Stimulated activated naive B cell treated with anti-CD40 and anti-IgM and Interleukin-4, amounts not matched to agents 10 μg/mL and 1 μg/mL and 100 μg/mL, for 72 hours (primary cell): ENCODE measurements at regions not wholly inside any gene's neighbourhood (a gene's known extent, or its start where the extent isn't known, plus 50 kb on each side); places are given as distances from the start of the nearest gene placed in this dataset.

Source experiments
- ATAC-seq, 2 donors: fragments of 150-1000 bp; cut with Tn5 transposase; replicated peaks; 2 replicates each; pipeline ENCODE4 v1.10.0; 2021; ENCODE audit warnings: moderate library complexity in 1 of 2
- DNase-seq: peaks from one replicate; pipeline ENCODE4 v3.0.0; 2021
- H3K27ac Mint-ChIP-seq: one replicate; pipeline ENCODE4 v1.8.0; 2022; ENCODE audit warnings: mild to moderate bottlenecking, mixed read lengths
- H3K27me3 Mint-ChIP-seq, 2 donors: one replicate each; pipeline ENCODE4 v1.8.0; 2022; ENCODE audit warnings: mixed read lengths in 2 of 2
- H3K36me3 Mint-ChIP-seq, 2 donors: one replicate each; pipeline ENCODE4 v1.8.0; 2022; ENCODE audit warnings: mixed read lengths in 2 of 2, mild to moderate bottlenecking in 1 of 2
- H3K4me1 Mint-ChIP-seq, 2 donors: one replicate each; pipeline ENCODE4 v1.8.0; 2022; ENCODE audit warnings: mixed read lengths in 2 of 2, mild to moderate bottlenecking in 1 of 2
- H3K4me3 Mint-ChIP-seq, 2 donors: one replicate each; pipeline ENCODE4 v1.8.0; 2022; ENCODE audit warnings: mild to moderate bottlenecking in 2 of 2, mixed read lengths in 2 of 2, moderate library complexity in 1 of 2
- H3K9me3 Mint-ChIP-seq, 2 donors: one replicate each; pipeline ENCODE4 v1.8.0; 2022; ENCODE audit warnings: mixed read lengths in 2 of 2, mild to moderate bottlenecking in 1 of 2

- no peak for ATAC-seq
- Mint-ChIP-seq H3K4me3 (no peak overlapping the region), H3K36me3 (peaks cover 0 to 10% of the 10 kb centered on the region in 2 donors), H3K4me1 (peaks cover 3 to 30% of the 10 kb centered on the region in 2 donors), H3K27me3 (no peaks in the 10 kb centered on the region), H3K27ac (no peak overlapping the region), H3K9me3 (no peaks in the 10 kb centered on the region)
- no peak for DNase-seq
Observed at GRCh38 chr7:18369011-18369410, 126.5 kb upstream of the HDAC9 start.

GRCh38 chr7:18370633-18371032, 124.9 kb upstream of the HDAC9 start:
- ATAC-seq = no peak
- Mint-ChIP-seq H3K27me3 (no peaks in the 10 kb centered on the region), H3K9me3 (no peaks in the 10 kb centered on the region), H3K36me3 (peaks cover 0 to 10% of the 10 kb centered on the region in 2 donors), H3K4me3 (no peak overlapping the region), H3K27ac (no peak overlapping the region), H3K4me1 (peaks cover 0 to 20% of the 10 kb centered on the region in 2 donors)
- no peak for DNase-seq

- peaks cover 3 to 15% of the 10 kb centered on the region in 2 donors for H3K4me1 Mint-ChIP-seq
- DNase-seq (no peak), ATAC-seq (no peak)
- H3K27me3 Mint-ChIP-seq = no peaks in the 10 kb centered on the region
- H3K9me3 Mint-ChIP-seq = peaks cover 0 to 1% of the 10 kb centered on the region in 2 donors
- no peak overlapping the region for H3K27ac Mint-ChIP-seq
- no peaks in the 10 kb centered on the region for H3K36me3 Mint-ChIP-seq
- no peak overlapping the region for H3K4me3 Mint-ChIP-seq
Observed at GRCh38 chr7:18378989-18379605, 116.5 kb upstream of the HDAC9 start.

- Mint-ChIP-seq H3K9me3 (peaks cover 0 to 1% of the 10 kb centered on the region in 2 donors), H3K4me1 (peaks cover 14 to 34% of the 10 kb centered on the region in 2 donors), H3K36me3 (no peaks in the 10 kb centered on the region), H3K27ac (no peak overlapping the region), H3K4me3 (no peak overlapping the region), H3K27me3 (no peaks in the 10 kb centered on the region)
- DNase-seq = no peak
- ATAC-seq = no peak
Observed at GRCh38 chr7:18384491-18385143, 110.9 kb upstream of the HDAC9 start.

GRCh38 chr7:18386607-18387006, 108.9 kb upstream of the HDAC9 start:
- Mint-ChIP-seq H3K27ac (no peak overlapping the region), H3K4me3 (no peak overlapping the region), H3K36me3 (no peaks in the 10 kb centered on the region), H3K27me3 (no peaks in the 10 kb centered on the region), H3K4me1 (peaks cover 27 to 52% of the 10 kb centered on the region in 2 donors), H3K9me3 (peaks cover 0 to 1% of the 10 kb centered on the region in 2 donors)
- DNase-seq (no peak), ATAC-seq (no peak)

- Mint-ChIP-seq H3K27me3 (no peaks in the 10 kb centered on the region), H3K27ac (no peak overlapping the region), H3K4me1 (peaks cover 30 to 57% of the 10 kb centered on the region in 2 donors), H3K36me3 (no peaks in the 10 kb centered on the region), H3K4me3 (no peak overlapping the region), H3K9me3 (peaks cover 0 to 1% of the 10 kb centered on the region in 2 donors)
- DNase-seq (no peak), ATAC-seq (no peak)
Observed at GRCh38 chr7:18387191-18387735, 108.3 kb upstream of the HDAC9 start.

GRCh38 chr7:18390535-18390907, 105.0 kb upstream of the HDAC9 start:
- ATAC-seq (peak; percentile 38 to 39), DNase-seq (no peak)
- Mint-ChIP-seq H3K36me3 (peaks cover 0 to 4% of the 10 kb centered on the region in 2 donors), H3K27me3 (no peaks in the 10 kb centered on the region), H3K4me3 (peak overlapping the region; percentile 19 to 28), H3K27ac (peak overlapping the region; percentile 90), H3K4me1 (peaks cover 37 to 71% of the 10 kb centered on the region in 2 donors), H3K9me3 (no peaks in the 10 kb centered on the region)

- no peak for ATAC-seq
- Mint-ChIP-seq H3K36me3 (peaks cover 2 to 4% of the 10 kb centered on the region in 2 donors), H3K27me3 (no peaks in the 10 kb centered on the region), H3K9me3 (no peaks in the 10 kb centered on the region), H3K4me1 (peaks cover 29 to 54% of the 10 kb centered on the region in 2 donors), H3K27ac (no peak overlapping the region), H3K4me3 (peak overlapping the region in 1 of 2 donors; percentile 55)
- no peak for DNase-seq
Observed at GRCh38 chr7:18393465-18394118, 102.0 kb upstream of the HDAC9 start.

GRCh38 chr7:18395868-18396267, 99.7 kb upstream of the HDAC9 start:
- no peak for ATAC-seq
- Mint-ChIP-seq H3K27me3 (no peaks in the 10 kb centered on the region), H3K27ac (no peak overlapping the region), H3K4me1 (peaks cover 22 to 50% of the 10 kb centered on the region in 2 donors), H3K36me3 (peaks cover 4 to 5% of the 10 kb centered on the region in 2 donors), H3K9me3 (peaks cover 0 to 1% of the 10 kb centered on the region in 2 donors), H3K4me3 (no peak overlapping the region)
- DNase-seq = no peak

GRCh38 chr7:18396953-18397352, 98.6 kb upstream of the HDAC9 start:
- Mint-ChIP-seq H3K4me1 (peaks cover 25 to 50% of the 10 kb centered on the region in 2 donors), H3K36me3 (peaks cover 4 to 5% of the 10 kb centered on the region in 2 donors), H3K27me3 (no peaks in the 10 kb centered on the region), H3K27ac (no peak overlapping the region), H3K9me3 (peaks cover 0 to 1% of the 10 kb centered on the region in 2 donors), H3K4me3 (no peak overlapping the region)
- DNase-seq (no peak), ATAC-seq (no peak)

- H3K4me1 Mint-ChIP-seq = peaks cover 25 to 47% of the 10 kb centered on the region in 2 donors
- ATAC-seq = no peak
- no peak overlapping the region for H3K4me3 Mint-ChIP-seq
Observed at GRCh38 chr7:18399436-18400235, 95.9 kb upstream of the HDAC9 start.

GRCh38 chr7:18400275-18400674, 95.3 kb upstream of the HDAC9 start:
- Mint-ChIP-seq H3K4me1 (peaks cover 27 to 50% of the 10 kb centered on the region in 2 donors), H3K27ac (peak overlapping the region; percentile 66), H3K36me3 (peaks cover 0 to 5% of the 10 kb centered on the region in 2 donors), H3K9me3 (peaks cover 0 to 1% of the 10 kb centered on the region in 2 donors), H3K4me3 (peak overlapping the region in 1 of 2 donors; percentile 12), H3K27me3 (no peaks in the 10 kb centered on the region)
- DNase-seq = no peak
- no peak for ATAC-seq

More at GRCh38 chr7:18399436-18400235, 95.9 kb upstream of the HDAC9 start:
- no peak for DNase-seq
- H3K27me3 Mint-ChIP-seq = no peaks in the 10 kb centered on the region
- H3K36me3 Mint-ChIP-seq = peaks cover 0 to 5% of the 10 kb centered on the region in 2 donors
- H3K9me3 Mint-ChIP-seq = peaks cover 0 to 1% of the 10 kb centered on the region in 2 donors
- H3K27ac Mint-ChIP-seq = peak overlapping the region; percentile 37

GRCh38 chr7:18400726-18401125, 94.8 kb upstream of the HDAC9 start:
- ATAC-seq (no peak), DNase-seq (no peak)
- Mint-ChIP-seq H3K4me1 (peaks cover 30 to 55% of the 10 kb centered on the region in 2 donors), H3K27ac (no peak overlapping the region), H3K36me3 (peaks cover 0 to 5% of the 10 kb centered on the region in 2 donors), H3K4me3 (no peak overlapping the region), H3K9me3 (peaks cover 0 to 1% of the 10 kb centered on the region in 2 donors), H3K27me3 (no peaks in the 10 kb centered on the region)

- Mint-ChIP-seq H3K9me3 (peaks cover 0 to 1% of the 10 kb centered on the region in 2 donors), H3K4me1 (peaks cover 31 to 55% of the 10 kb centered on the region in 2 donors), H3K4me3 (peak overlapping the region; percentile 18 to 44), H3K27me3 (no peaks in the 10 kb centered on the region), H3K27ac (peak overlapping the region; percentile 0), H3K36me3 (peaks cover 0 to 3% of the 10 kb centered on the region in 2 donors)
- DNase-seq (no peak), ATAC-seq (peak; percentile 85 to 89)
Observed at GRCh38 chr7:18401757-18402156, 93.8 kb upstream of the HDAC9 start.
